Limb (tissue), 2 donors: ENCODE measurements at regions not wholly inside any gene's neighbourhood (a gene's known extent, or its start where the extent isn't known, plus 50 kb on each side); places are given as distances from the start of the nearest gene placed in this dataset.
A peak's percentile ranks its signal among the peaks of the same experiment; 100 is the strongest.

Experiments
- DNase-seq, 2 donors: peaks; one replicate each; pipeline ENCODE4 v3.0.0-alpha.2; 2016; ENCODE audit errors: extremely low spot score in 2 of 2

GRCh38 chr13:39282400-39282972 lies 244.2 kb downstream of the NHLRC3 start:
- no peak for DNase-seq

DNA sequence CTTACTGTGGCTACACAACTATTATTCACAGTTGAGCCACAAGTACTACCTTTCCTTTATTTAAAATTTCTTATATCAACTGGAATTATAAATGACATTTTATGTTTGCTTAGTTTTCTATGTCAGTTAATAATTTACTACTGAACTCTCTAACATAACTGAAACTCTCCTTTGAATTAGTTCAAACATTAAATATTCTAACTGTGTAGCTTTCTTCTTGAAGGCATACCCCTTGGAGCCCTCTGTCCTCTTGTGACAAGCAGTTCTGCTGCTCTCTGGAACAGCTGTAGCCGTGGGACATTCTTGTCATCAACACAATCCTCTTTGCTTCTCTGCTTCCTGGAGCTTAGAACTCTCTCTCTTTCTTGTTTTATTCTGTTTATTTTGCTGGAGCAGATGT lies 244.8 kb downstream of the NHLRC3 start:
- no peak for DNase-seq

DNA sequence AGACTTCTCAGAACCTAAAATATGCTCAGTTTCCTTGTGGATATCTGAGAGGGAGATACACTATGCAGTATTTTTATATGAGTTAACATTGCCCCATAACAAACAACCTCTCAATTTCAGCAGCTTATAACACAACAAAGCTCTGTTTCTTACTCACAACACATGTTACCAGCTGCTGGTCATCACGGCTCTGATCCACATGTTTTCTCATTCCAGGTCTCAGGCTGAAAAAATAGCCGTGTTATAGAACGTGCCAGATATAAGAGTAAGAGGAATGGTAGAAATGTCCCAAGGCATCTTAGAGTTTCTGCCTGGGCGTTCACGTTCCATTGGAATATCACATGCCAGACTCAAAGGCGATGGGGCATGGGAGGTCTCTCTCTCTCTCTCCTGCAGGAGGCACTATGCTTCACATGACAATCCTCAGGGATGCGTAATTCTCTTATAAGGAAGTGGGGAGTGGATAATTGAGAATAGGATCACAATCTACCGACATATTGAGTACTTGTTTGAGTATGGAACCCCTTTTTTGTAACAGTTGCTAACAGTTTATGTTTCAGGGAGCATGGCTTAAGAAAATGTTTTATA lies 246.6 kb downstream of the NHLRC3 start:
- DNase-seq = peak in 1 of 2 donors; percentile 50
